Ishikawa (cell line): ENCODE measurements at regions not wholly inside any gene's neighbourhood (a gene's known extent, or its start where the extent isn't known, plus 50 kb on each side); places are given as distances from the start of the nearest gene placed in this dataset.

Experiments
- CREB1 ChIP-seq: IDR thresholded peaks from 2 replicates; pipeline ENCODE4 v1.6.1; 2012; ENCODE audit warnings: low read depth
- TF ChIP-seq, protein P1 (sequence below): IDR thresholded peaks from 2 replicates; pipeline ENCODE4 v1.6.1; 2012; ENCODE audit warnings: low read depth, mild to moderate bottlenecking

DNA sequence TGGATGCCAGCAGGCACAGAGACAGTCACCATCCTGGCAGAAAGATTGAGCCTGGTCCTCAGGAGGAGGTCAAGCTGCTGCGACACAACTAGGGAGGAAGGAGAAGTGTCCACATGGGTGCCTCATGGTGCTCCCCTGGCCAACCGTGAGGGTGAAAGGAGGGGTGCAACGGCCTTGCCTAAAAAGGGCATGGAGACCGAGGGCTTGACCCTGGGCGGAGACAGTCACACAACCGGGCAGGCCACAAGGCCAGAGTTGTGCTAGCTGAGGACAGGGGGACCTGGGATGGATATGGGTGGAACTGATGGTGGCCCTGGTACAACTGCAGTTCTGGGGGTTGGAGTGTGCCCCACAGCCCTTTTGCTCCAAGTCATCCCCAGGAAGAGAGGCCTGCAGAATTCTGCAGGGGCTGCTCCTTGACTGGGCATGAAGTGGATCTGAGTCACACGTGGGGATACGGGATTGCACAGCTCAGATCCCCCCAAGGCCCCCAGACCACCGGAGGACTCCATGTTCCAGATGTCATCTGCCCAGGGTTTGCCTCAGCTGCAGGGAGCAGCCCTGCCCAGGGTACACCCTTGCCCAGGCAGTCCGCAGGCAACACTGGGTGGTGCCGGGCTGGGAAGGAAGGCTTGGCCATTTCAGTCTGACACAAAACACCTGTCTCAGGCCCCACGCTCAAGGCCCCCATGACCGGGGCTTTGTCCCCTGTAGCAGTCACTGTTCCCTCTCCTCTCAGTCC lies 602.3 kb upstream of the MGMT start:
- TF ChIP-seq, protein P1, sequence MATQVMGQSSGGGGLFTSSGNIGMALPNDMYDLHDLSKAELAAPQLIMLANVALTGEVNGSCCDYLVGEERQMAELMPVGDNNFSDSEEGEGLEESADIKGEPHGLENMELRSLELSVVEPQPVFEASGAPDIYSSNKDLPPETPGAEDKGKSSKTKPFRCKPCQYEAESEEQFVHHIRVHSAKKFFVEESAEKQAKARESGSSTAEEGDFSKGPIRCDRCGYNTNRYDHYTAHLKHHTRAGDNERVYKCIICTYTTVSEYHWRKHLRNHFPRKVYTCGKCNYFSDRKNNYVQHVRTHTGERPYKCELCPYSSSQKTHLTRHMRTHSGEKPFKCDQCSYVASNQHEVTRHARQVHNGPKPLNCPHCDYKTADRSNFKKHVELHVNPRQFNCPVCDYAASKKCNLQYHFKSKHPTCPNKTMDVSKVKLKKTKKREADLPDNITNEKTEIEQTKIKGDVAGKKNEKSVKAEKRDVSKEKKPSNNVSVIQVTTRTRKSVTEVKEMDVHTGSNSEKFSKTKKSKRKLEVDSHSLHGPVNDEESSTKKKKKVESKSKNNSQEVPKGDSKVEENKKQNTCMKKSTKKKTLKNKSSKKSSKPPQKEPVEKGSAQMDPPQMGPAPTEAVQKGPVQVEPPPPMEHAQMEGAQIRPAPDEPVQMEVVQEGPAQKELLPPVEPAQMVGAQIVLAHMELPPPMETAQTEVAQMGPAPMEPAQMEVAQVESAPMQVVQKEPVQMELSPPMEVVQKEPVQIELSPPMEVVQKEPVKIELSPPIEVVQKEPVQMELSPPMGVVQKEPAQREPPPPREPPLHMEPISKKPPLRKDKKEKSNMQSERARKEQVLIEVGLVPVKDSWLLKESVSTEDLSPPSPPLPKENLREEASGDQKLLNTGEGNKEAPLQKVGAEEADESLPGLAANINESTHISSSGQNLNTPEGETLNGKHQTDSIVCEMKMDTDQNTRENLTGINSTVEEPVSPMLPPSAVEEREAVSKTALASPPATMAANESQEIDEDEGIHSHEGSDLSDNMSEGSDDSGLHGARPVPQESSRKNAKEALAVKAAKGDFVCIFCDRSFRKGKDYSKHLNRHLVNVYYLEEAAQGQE, result no peak
- TF ChIP-seq CREB1, result no peak
